HG02885 (cell line): ENCODE measurements at regions not wholly inside any gene's neighbourhood (a gene's known extent, or its start where the extent isn't known, plus 50 kb on each side); places are given as distances from the start of the nearest gene placed in this dataset.
"Not testable (repeated sequence)": the region's sequence is repeated elsewhere in the genome, so short reads cannot be mapped to it uniquely, and the experiment has no call there.

Experiments
- ATAC-seq: cut with Tn5 transposase; IDR thresholded peaks from one replicate; pipeline ENCODE4 v1.9.1; 2021; ENCODE audit warnings: mild to moderate bottlenecking; ENCODE audit not compliant: unreplicated experiment, poor library complexity

DNA sequence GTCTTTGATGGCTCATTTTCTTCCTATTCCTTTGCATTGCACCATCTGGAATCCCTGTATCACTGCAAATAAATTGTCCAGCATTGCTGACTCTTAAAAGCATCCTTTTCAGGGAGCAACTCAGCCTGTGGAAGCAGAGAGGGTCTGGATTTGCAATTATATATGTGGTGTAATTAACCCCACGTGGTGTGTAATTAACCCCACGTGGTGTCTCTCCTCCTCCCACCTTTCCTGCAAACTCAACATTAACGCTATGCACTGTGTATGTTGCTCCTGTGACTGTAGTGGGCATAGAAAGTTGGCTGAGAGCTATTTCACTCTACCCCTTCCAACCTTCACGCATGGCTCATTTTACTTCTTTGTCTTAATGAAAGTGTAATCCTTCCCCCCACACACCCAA lies 689.0 kb upstream of the COBL start:
- no peak for ATAC-seq

DNA sequence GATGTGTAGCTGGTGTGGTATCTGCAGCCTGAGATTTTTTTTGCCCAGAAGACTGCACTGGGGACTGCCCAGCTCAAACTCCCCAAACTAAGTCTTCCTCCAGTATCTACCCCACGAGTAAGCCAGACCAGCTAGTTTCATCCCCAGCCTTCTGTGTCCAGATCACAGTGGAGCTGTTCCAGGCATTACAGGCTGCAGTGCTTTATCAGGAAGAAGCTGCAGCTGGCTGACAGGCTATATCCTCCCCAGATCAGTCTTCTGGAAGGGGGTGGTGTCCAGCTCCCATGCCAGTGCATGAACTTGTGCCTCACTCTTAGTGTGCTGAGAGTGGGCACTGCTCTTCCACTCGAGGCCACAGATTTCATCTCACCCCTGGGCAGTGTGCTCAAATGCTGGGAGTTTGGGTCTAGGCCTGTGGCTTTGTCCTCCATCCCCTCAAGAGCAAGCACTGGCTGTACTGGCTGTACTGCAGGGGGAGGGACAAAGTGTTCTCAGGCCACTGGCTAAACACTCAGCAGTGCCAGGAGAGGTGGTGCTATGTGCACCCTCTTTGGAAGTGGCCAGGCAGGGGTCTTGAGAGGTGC lies 679.1 kb upstream of the COBL start:
- ATAC-seq = no peak

DNA sequence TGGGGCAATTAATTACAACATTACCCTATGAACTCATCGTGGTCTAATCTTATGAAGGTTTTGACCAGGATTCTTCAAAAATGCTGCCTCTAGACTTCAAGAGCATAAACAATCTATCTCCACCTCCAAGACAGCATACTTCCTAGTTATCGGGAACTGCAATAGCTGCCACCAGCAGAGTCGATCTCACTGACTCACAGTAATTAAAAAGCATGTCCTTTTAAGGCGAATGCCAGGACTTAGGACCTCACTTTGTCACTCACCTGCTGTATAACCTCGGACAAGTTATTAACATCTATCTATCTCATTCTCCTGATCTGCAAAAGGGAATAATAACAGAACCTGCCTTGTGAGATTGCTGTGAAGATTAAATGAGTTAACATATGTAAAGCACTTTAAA lies 666.0 kb upstream of the COBL start:
- no peak for ATAC-seq

DNA sequence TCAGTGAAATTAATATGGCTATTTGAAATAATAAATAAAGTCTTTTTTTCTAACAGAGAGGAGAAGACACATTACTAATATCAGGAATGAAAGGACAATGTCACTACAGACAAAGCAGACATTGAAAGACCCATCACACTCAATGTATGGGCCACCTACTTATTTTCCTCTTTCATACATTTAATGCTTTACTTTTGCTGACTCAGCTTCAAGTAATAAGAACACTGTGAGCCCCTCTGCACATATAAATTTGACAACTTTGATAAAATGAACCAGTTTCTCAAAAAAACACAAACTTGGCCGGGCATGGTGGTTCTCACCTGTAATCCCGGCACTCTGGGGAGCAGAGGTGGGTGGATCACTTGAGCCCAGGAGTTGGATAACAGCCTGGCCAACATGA lies 664.2 kb upstream of the COBL start:
- ATAC-seq = no peak

DNA sequence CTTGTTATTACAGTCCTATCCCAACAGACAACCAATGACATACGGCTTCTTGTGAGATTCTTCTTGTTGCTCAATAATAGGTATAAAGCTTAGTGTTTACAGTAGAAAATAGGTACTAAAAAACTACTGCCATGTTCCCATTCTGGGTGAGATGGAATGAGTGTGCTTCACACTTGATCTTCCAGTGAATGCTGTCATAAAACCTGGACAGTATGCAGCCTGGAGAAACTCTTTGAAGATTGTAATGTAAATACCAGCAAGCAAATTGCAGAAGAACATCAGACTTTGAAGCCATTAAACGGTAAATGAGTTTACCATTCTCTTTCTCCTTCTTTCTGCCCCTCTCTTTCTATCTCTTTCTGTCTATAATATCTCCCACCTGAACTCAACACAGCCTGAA lies 663.7 kb upstream of the COBL start:
- ATAC-seq = no peak

DNA sequence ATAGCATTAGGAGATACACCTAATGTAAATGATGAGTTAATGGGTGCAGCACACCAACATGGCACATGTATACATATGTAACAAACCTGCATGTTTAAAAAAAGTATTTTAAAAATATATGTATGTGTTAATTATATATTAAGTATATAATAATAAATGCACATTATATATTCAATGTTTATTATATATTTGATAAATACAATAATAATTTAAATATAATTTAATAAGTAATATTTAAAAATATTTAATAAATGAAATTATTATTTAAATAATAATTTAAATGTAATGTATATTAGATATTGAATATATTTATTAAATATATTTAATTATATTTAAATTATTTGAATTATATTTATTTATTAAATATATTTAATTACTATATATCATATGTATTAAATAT lies 661.3 kb upstream of the COBL start:
- ATAC-seq = no peak

DNA sequence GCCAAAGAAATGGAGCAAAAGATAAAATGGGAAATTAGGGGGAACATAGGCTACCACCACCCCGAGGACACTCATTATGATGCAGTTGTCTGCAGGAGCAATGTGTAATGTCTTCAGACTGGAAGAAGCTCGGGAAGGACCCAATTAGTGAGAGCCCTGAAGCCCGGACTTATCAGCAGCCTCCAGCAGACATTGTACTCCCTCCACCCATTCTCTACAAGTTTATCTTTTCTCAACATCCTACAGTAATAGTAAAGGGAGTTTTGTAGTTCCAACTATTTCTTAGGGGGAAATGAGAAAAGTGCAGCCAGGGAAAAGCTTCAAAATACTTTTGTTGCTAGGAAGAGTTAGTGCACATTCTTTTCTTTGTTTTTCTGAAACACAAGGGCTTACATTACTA lies 657.3 kb upstream of the COBL start:
- no peak for ATAC-seq

DNA sequence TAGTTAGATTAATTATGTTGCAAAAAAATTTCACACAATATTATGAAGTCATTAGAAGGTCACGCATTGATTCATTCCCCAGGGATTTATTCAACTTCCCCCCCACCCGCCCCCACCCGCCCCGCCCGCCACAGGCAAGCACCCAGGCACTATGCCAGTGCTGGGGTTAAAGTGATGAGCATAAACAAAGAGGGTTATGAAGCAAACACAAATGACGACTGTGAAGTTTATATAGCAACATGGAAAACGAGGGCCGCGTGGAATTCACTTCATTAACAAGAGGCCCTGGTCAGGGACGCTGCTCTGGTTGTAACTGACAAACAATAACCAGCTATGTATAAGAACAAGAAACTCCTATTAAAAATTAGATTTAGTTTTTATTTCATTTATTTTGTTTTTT lies 656.5 kb upstream of the COBL start:
- no peak for ATAC-seq

DNA sequence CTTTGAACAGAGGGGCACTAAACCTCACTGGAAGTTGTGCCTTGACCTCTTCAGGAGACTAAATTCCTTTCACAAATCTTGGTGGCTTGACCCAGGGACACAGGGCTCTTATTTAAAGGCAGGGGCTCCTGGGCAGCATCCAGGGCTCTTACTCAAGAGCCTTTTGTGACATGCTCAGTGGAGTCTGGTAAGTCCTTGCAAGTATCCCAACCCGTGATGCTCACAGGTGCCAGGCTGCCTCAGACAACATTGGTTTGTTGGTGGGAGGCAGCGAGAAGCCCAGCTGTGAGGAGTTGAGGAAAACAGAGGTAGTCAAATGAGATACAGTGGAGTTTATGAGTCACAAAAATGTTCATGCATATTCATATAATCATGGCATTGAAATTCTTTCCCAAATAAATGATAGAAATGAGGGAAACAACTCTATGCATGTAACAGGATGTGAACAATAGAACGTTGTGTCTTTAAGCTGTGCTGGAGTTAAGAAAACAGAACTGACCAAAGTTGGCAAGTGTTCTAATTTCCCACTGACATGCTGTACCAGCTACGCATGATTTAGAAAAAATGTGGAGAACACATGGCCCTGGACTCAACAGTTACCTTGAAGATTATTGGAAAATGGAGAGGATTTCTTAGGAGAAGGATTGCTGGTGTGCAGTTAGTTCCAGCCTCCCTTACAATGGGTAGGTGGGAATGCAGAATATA lies 654.5 kb upstream of the COBL start:
- no peak for ATAC-seq

DNA sequence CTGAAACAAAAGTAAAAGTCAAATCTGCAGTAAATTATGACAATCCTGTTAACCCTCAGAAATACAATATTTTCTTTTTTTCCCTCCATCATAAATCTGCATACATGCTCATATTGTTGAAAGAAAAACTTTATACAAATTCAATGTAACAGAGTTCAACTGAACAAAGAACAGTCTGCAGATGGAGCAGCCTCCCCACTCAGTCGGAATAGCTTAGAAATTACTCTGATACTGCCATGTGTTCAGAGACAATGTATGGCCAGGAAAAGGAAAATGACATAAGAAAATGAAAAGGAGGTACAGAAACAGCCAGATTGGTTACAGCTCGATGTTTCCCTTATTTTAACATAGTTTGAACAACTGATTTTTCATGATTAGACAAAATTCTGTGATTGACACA lies 651.9 kb upstream of the COBL start:
- no peak for ATAC-seq

DNA sequence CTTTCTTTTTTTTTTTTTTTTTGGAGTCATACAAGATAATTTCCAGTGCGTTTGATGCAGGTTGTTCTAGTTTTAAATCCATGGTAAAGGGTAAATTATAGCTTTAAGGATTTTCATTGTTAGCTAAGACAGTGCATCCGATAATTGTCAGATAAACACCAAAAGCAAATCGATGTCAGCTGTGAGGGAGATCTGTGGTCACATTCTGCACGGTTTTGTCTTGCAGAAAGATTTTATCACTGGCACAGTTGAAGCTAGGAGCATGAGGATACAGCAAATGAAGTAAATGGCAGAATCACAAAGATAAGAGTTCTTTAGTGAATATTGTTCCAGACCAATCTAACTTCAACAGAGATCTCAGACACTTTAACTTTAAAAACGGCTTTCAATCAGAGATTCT lies 648.8 kb upstream of the COBL start:
- ATAC-seq = no peak

DNA sequence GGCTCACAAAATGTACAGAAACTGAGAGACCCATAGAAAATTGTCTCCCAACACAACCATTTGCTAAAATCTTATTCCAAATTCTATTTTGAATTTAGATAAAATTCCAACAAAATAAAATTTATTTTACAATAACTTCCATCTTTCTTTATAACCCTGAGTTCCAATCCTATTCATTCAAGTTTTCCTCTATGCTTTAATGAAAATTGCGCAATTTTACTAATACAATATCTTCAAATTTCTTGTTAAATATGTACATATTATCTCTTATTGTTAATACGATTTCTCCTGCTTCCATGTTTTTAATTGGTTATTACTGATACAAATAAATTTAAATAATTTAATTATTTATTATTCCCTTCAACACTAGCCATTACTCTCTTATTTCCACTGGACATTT lies 645.2 kb upstream of the COBL start:
- ATAC-seq = no peak

DNA sequence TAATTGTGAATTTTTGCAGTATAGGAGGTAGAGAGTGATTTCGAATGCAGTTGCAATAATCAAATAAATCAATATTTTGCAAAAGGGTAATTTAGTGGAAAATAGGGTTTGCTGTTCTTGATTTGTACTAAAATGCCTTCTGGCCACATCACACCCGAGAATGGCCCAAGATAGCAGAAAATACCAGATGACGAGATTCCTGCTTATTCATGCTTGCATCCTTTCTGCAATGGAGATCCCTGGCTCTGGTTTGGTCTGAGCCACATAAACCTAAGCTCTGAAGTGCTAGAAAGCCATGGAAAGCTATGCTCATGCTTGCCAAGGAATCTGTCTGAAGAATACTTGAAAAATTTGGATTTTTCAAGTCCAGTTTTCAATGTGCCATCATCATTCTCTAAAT lies 634.2 kb upstream of the COBL start:
- ATAC-seq = no peak

DNA sequence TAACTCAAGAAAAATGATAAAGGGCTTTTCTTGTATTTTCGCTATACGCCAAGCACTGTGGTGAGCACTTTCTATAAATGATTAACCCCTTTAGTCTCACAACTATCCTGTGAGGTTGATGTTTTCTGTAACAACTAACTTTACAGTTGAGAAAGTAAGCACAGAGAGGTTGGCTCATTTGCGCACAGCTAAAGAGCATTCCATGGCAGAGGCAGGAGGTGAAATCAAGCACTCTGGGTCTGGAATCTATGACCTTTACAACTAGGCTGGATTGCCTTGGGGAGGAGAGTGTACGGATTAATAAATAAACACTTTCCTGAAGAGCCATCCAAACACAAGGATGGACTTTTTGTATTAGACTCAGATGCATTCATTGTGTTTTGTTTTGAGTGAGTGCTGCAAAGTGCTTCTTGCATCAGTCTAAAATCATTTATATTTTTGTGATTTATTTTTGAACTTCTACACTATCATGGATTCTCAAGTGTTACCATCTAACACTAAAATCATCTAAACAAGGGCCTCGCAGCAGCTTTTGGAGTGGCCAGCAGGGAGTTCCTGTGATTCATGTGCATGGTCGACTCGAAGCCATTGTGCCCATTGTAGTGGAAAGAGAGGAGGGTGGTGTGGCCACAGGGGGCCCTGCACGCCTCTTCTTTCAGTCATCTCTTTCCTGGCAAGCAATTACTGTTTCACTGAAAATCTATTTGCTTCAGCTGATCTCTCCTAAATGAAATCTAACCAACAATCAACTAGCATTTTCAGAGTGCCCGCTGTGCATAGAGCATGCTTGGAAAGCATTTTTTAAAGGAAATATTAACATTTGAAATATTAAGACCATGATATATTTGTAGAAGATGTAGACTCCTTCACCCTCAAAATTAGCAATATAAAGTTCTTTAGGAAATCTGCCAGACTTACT lies 633.4 kb upstream of the COBL start:
- no peak for ATAC-seq

DNA sequence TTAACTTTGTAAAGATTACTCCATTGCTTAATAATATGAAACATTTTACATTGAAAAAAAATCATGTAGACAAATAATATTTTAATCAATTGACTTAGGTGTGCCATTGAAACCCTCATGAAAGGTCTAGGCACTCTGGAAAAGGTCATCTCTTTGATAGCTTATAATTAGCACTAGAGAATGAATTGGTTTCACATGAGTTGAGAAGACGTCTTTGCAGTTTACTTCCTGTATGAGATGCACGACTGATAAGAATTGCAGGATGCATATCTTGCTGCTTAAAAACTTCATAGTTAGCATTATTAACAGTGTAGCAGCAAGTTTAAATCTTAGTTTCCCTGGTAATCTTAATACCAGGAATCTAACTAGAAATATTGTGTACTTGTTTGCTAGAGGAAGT lies 614.2 kb upstream of the COBL start:
- ATAC-seq = no peak

DNA sequence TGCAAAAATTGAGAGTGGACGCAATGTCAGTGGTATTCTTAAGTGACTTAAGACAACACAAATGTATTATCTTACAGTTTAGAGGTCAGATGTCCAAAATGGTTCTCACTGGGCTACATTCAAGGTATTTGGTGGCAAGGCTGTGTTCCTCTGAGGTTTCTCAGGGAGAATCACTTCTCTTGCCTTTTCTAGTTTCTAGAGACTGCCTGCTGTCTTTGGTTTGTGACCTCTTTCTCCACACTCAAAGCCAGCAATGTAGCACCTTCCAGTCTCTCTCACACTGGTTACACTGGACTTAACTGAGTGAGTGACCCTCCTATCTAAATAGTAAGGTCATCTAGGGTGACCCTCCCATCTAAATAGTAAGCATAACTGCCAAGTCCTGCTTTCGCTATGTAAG lies 613.2 kb upstream of the COBL start:
- no peak for ATAC-seq

DNA sequence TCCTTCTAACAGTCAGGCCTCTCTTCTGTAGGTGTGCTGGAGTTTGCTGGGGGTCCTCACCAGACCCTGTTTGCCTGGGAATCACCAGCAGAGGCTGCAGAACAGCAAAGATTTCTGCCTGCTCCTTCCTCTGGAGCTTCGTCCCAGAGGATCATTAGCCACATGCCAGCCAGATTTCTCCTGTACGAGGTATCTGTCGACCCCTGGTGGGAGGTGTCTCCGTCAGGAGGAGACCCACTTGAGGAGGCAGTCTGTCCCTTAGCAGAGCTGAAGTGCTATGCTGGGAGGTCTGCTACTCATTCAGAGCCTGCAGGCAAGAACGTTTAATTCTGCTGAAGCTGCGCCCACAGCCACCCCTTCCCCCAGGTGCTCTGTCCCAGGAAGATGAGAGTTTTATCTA lies 611.1 kb upstream of the COBL start:
- no peak for ATAC-seq

DNA sequence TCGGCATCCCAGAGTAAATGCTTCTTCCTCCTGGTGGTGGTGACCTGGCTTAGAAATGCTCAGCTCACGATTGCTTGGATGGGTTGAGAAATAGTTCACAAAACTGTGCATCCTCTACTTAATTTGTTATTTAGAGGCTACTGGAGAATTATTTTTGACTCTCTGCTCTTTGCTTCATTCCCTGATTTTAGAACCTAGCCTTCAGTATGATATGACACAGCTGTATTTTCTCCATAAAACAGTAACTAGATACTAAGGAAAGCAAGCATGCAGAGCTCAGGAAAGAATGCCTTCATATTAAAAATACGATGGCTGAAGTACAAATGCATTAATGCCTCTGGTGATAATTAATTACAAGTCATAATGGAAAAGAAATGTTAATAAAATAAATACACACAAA lies 602.0 kb upstream of the COBL start:
- ATAC-seq = no peak

DNA sequence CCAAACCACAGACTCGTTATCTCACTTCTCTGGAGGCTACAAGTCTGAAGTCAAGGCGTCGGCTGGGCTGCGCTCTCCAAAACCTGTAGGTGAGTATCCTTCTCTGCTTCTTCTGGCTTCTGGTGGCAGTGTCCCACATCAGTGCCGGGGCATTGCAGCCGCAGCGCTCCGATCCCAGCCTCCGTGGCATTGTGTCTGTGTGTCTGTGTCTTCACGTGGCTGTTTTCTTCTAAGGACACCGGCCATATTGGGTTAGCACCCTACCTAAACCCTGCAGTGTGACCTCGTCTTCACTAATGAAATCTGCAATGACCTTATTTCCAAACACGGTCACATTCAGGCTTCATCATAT lies 584.9 kb upstream of the COBL start:
- ATAC-seq = no peak

DNA sequence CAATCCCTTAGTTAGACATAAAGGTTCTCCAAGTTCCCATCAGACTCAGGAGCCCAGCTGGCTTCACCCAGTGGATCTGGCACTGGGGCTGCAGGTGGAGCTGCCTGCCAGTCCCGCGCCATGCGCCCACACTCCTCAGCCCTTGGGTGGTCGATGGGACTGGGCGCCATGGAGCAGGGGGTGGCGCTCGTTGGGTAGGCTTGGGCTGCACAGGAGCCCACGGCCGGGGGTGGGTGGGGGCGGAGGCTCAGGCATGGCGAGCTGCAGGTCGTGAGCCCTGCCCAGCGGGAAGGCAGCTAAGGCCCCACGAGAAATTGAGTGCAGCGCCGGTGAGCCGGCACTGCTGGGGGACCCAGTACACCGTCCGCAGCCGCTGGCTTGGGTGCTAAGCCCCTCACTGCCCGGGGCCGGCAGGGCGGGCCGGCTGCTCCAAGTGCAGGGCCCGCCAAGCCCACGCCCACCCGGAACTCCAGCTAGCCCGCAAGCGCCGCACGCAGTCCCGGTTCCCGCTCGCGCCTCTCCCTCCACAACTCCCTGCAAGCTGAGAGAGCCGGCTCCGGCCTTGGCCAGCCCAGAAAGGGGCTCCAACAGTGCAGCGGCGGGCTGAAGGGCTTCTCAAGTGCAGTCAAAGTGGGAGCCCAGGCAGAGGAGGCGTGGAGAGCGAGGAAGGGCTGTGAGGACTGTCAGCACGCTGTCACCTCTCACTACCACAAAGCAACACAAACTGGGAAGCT lies 584.3 kb upstream of the COBL start:
- ATAC-seq = not testable (repeated sequence)

DNA sequence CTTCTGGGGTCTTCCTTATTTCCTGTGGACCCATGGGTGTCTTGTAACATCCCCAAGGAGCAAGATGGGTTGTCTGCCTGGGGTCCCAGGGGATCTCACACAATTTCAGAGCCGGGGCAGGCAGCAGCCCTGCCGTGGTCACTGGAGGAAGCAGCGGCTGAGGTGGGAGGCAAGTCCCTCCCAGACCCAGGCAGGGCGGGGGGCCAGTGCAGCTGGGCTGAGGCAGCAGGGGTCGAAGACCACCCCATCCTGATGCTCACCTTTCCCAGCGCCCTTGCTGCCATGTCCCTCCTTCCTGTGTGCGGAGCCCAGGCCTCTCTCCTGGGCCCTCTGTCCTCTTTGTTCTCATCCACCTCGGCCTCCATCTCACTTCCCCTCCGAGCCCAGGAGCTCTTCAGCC lies 583.0 kb upstream of the COBL start:
- ATAC-seq = no peak
